HL-60 (cell line): ENCODE measurements at regions not wholly inside any gene's neighbourhood (a gene's known extent, or its start where the extent isn't known, plus 50 kb on each side); places are given as distances from the start of the nearest gene placed in this dataset.

Experiments used
- DNase-seq, 2 experiments: peaks; one replicate each; pipeline ENCODE4 v3.0.0-alpha.2; 2010 to 2020; ENCODE audit warnings: low read depth in 1 of 2, low spot score in 1 of 2
- H3K27ac ChIP-seq: fragments of 250-450 bp; sonication (Bioruptor Pico); replicated peaks from 2 replicates; pipeline ENCODE4 v1.5.1; 2020; ENCODE audit warnings: mild to moderate bottlenecking, moderate library complexity
- H3K27me3 ChIP-seq: fragments of 250-450 bp; sonication (Bioruptor Pico); 2 replicates; pipeline ENCODE4 v1.5.1; 2021; ENCODE audit warnings: mild to moderate bottlenecking, moderate library complexity; ENCODE audit not compliant: insufficient read depth, poor library complexity, severe bottlenecking
- H3K4me3 ChIP-seq: replicated peaks from 2 replicates; pipeline ENCODE4 v1.5.1; 2011; ENCODE audit warnings: mild to moderate bottlenecking, control low read depth, low read length; ENCODE audit not compliant: insufficient read depth
- CTCF ChIP-seq: IDR thresholded peaks from one replicate; pipeline ENCODE4 v1.5.1; 2011; ENCODE audit warnings: low read length, control low read depth, inconsistent platforms; ENCODE audit not compliant: insufficient read depth
- GABPA ChIP-seq: IDR thresholded peaks from 2 replicates; pipeline ENCODE4 v1.6.1; 2012; ENCODE audit warnings: low read depth
- POLR2AphosphoS5 ChIP-seq: IDR thresholded peaks from 2 replicates; pipeline ENCODE4 v1.6.1; 2012; ENCODE audit warnings: low read depth
- SPI1 ChIP-seq: IDR thresholded peaks from 2 replicates; pipeline ENCODE4 v1.6.1; 2012; ENCODE audit warnings: low read depth, mild to moderate bottlenecking, borderline replicate concordance
- TF ChIP-seq, protein P1 (sequence below): IDR thresholded peaks from 2 replicates; pipeline ENCODE4 v1.6.1; 2012; ENCODE audit warnings: low read depth; ENCODE audit not compliant: insufficient replicate concordance

GRCh38 chr18:35776473-35776872 lies 194.9 kb downstream of the GALNT1 start:
- no peak for DNase-seq
- no peak for TF ChIP-seq POLR2AphosphoS5
- H3K27ac ChIP-seq, result no peak overlapping the region
- H3K4me3 ChIP-seq, result no peak overlapping the region
- no peaks in the 10 kb centered on the region for H3K27me3 ChIP-seq

DNA sequence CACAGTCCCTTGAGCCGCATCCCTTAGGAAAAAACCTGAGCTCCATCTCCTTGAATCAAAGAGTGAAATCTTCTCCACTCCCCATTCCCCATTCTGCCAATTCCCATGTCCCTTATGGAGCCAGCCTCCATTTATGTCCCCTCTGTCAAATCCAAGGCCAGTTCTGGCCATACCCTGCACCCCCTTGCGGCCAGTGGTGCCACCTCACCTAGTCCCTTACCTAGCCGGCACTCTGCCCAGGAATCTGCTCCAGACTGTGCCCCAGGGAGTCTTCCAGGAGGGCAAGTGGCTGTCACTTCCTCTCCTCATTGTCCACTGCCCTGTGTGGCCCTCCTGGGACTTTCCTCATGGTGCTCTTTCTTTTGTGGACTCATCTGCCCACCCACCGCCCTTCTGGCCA lies 195.4 kb upstream of the RMP24 start:
- TF ChIP-seq, protein P1, sequence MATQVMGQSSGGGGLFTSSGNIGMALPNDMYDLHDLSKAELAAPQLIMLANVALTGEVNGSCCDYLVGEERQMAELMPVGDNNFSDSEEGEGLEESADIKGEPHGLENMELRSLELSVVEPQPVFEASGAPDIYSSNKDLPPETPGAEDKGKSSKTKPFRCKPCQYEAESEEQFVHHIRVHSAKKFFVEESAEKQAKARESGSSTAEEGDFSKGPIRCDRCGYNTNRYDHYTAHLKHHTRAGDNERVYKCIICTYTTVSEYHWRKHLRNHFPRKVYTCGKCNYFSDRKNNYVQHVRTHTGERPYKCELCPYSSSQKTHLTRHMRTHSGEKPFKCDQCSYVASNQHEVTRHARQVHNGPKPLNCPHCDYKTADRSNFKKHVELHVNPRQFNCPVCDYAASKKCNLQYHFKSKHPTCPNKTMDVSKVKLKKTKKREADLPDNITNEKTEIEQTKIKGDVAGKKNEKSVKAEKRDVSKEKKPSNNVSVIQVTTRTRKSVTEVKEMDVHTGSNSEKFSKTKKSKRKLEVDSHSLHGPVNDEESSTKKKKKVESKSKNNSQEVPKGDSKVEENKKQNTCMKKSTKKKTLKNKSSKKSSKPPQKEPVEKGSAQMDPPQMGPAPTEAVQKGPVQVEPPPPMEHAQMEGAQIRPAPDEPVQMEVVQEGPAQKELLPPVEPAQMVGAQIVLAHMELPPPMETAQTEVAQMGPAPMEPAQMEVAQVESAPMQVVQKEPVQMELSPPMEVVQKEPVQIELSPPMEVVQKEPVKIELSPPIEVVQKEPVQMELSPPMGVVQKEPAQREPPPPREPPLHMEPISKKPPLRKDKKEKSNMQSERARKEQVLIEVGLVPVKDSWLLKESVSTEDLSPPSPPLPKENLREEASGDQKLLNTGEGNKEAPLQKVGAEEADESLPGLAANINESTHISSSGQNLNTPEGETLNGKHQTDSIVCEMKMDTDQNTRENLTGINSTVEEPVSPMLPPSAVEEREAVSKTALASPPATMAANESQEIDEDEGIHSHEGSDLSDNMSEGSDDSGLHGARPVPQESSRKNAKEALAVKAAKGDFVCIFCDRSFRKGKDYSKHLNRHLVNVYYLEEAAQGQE, result no peak
- TF ChIP-seq GABPA (no peak), SPI1 (no peak), CTCF (no peak), POLR2AphosphoS5 (no peak)
- no peak overlapping the region for H3K27ac ChIP-seq
- H3K27me3 ChIP-seq, result no peaks in the 10 kb centered on the region
- no peak overlapping the region for H3K4me3 ChIP-seq
- no peak for DNase-seq

DNA sequence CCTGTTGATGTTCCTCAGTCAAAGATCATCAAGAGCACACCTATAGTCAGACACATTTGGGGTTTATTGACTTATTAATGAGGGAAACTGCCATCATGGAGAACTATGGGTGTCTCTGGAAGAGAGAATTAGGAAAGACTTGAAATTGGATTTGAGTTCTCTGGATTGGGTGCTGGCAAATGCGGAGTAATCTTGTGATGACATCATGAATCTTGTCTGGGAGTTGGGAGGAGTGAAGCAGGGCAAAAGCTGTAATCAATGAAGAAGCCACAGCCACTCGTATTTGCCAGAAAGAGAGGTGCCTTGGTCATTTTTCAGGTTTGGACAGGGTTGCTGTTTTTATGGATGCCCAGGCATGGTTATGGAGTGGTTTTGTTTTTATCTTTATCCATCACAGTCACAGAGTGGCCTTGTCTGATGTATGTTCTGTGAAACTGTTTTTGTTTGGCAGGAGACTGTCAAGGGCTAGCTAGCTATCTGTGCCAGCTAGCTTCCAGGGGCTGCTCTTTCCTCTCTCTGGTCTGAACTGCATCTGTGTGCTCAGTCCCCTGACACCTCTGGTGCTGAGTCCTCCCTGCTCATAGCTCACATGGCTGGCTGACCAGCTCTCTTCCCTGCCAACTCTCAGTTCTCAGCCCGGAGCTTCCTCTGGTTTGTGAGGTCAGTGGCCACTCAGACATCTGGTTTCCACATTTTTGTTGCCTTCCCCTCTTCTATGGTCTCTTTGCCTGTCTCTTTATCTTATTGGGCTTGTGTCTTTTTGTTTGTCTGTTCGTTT lies 193.4 kb upstream of the RMP24 start:
- H3K27me3 ChIP-seq, result no peaks in the 10 kb centered on the region
- TF ChIP-seq, protein P1, result no peak
- no peak for TF ChIP-seq POLR2AphosphoS5
- TF ChIP-seq SPI1, result no peak
- TF ChIP-seq CTCF, result no peak
- no peak for TF ChIP-seq GABPA
- H3K4me3 ChIP-seq, result no peak overlapping the region
- DNase-seq, result no peak
- no peak overlapping the region for H3K27ac ChIP-seq

DNA sequence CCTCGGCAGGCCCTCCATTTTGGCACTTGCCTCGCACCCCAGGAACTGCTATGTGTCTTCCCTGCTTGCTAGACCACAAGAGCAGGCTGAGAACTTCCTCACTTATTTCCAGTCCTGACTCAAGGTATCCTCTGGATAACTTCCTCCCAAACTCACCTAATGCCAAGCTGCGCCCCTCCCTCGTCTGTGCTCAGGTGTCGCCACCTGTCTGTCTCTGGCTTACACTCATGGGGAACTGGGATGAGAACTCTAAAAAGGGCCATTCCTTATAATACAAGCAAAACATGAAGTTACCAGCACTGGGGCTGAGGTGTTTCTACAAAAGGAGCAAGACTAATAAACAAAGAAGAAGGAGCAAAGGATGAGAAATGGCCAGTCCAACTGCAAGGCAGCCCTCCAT lies 191.5 kb upstream of the RMP24 start:
- TF ChIP-seq CTCF, result no peak
- no peak for TF ChIP-seq POLR2AphosphoS5
- TF ChIP-seq, protein P1, result no peak
- TF ChIP-seq GABPA, result no peak
- TF ChIP-seq SPI1, result no peak
- Histone ChIP-seq H3K4me3 (no peak overlapping the region), H3K27ac (no peak overlapping the region), H3K27me3 (no peaks in the 10 kb centered on the region)
- no peak for DNase-seq
